ENCODE measurements at regions not wholly inside any gene's neighbourhood (a gene's known extent, or its start where the extent isn't known, plus 50 kb on each side); places are given as distances from the start of the nearest gene placed in this dataset.

DNA sequence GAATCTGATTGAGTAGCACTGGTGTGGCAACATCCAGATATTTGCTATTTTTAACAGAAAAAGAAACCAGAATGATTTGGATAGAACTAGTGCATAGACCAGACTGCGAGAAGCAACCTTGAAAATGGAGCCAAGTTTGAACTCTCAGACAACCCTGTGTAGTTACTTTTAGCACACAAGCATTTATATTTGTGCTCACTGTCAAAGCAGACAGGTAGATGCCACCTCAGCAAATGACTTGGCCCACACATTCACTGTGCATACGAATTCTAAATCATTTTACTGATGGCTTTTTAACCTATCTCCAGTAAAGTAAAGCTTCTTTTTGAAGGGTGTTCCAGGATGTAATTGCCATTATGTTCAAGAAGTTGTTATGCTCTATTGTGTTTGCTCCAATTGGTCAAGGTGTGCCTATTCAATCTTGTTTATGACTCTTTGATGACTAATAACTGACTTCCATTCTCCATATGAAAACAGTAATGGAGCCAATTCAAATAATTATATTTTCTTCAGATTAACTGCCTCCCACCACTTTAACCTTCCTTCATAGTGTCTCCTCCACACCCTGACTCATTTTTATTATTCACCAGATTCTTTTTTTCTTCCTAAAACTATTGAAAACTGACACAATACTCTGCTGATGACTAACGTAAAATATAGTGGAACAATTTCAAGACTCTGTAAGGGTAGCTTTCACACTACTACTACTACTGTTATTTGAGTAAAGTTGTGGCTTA is 138.5 kb downstream of the CCER1 start:
- Histone ChIP-seq H3K36me3 (ENCODE audit: insufficient read depth in 1 of 2, low read depth in 1 of 2) (no peaks in the 10 kb centered on the region), H3K27me3 (ENCODE audit: insufficient read depth in 3 of 3, low read length in 2 of 3) (no peaks in the 10 kb centered on the region), H3K9me3 (no peaks in the 10 kb centered on the region), H3K4me3 (no peak overlapping the region), H3K27ac (no peak overlapping the region), H3K4me1 (no peaks in the 10 kb centered on the region)
- TF ChIP-seq, protein P1, sequence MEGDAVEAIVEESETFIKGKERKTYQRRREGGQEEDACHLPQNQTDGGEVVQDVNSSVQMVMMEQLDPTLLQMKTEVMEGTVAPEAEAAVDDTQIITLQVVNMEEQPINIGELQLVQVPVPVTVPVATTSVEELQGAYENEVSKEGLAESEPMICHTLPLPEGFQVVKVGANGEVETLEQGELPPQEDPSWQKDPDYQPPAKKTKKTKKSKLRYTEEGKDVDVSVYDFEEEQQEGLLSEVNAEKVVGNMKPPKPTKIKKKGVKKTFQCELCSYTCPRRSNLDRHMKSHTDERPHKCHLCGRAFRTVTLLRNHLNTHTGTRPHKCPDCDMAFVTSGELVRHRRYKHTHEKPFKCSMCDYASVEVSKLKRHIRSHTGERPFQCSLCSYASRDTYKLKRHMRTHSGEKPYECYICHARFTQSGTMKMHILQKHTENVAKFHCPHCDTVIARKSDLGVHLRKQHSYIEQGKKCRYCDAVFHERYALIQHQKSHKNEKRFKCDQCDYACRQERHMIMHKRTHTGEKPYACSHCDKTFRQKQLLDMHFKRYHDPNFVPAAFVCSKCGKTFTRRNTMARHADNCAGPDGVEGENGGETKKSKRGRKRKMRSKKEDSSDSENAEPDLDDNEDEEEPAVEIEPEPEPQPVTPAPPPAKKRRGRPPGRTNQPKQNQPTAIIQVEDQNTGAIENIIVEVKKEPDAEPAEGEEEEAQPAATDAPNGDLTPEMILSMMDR (IDR thresholded peaks at IDR 0.05), result no peak
- intact Hi-C loops (cut with DNase I), result no loop called here
- WGBS, 3 donors, result 65 to 78% (median 68%) methylated on average over 3 of the region's 3 CpGs
- DNase-seq (no peak), ATAC-seq (no peak)

DNA sequence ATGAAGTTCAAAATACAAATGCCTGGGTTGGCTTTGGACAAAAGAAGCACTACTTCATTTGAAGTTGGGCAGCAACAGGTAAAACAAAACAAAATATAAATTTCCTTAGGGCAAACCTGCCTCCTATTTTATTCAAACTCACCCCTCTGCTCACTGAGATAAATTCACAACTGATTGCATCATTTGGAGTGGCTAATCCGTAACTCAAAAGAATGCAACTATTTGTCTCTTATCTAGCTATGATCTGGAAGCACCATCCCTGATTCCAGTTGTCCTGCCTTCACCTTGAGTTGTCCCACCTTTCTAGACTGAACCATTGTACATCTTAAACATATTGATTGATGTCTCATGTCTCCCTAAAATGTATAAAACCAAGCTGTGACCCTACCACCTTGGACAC is 145.0 kb downstream of the CCER1 start:
- no peaks in the 10 kb centered on the region for H3K9me3 ChIP-seq

DNA sequence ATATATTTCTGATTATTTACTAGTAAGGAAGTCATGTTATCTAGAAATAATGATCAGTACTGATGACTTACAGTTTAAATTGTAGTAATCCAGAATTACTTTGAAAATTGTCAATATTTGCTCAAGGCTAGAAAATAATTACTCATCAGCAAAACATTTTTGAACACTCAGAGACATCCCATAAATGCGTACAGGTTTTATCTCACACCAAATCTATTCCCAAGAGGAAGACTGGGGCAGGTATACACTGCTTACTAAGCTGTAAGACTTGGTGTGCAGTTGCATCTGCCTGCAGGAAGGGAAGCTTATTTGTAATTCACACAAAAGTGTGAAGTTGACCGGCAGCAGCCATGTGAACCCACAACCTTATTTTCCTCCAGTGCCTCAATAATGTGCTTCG is 146.4 kb downstream of the CCER1 start:
- WGBS, 3 donors, result 72 to 91% (median 84%) methylated on average over 3 of the region's 3 CpGs
- H3K4me1 ChIP-seq, result no peaks in the 10 kb centered on the region
- ATAC-seq (no peak), DNase-seq (no peak)
- intact Hi-C loops (cut with DNase I), result no loop called here
- H3K4me3 ChIP-seq, result no peak overlapping the region
- no peaks in the 10 kb centered on the region for H3K36me3 ChIP-seq (ENCODE audit: insufficient read depth in 1 of 2, low read depth in 1 of 2)
- no peaks in the 10 kb centered on the region for H3K27me3 ChIP-seq (ENCODE audit: insufficient read depth in 3 of 3, low read length in 2 of 3)
- no peak overlapping the region for H3K27ac ChIP-seq
- TF ChIP-seq, protein P1 (IDR thresholded peaks at IDR 0.05), result no peak
- H3K9me3 ChIP-seq, result no peaks in the 10 kb centered on the region

More for the DNA sequence above, 145.0 kb downstream of the CCER1 start:
- TF ChIP-seq, protein P1 (IDR thresholded peaks at IDR 0.05), result no peak
- H3K27ac ChIP-seq, result no peak overlapping the region
- no peak overlapping the region for H3K4me3 ChIP-seq
- no peak for ATAC-seq
- no peak for DNase-seq
- 71 to 86% (median 81%) methylated on average over 1 of the region's 1 CpG for WGBS, 3 donors
- no peaks in the 10 kb centered on the region for H3K36me3 ChIP-seq (ENCODE audit: insufficient read depth in 1 of 2, low read depth in 1 of 2)
- no peaks in the 10 kb centered on the region for H3K4me1 ChIP-seq
- H3K27me3 ChIP-seq (ENCODE audit: insufficient read depth in 3 of 3, low read length in 2 of 3), result no peaks in the 10 kb centered on the region
- intact Hi-C loops (cut with DNase I), result no loop called here

DNA sequence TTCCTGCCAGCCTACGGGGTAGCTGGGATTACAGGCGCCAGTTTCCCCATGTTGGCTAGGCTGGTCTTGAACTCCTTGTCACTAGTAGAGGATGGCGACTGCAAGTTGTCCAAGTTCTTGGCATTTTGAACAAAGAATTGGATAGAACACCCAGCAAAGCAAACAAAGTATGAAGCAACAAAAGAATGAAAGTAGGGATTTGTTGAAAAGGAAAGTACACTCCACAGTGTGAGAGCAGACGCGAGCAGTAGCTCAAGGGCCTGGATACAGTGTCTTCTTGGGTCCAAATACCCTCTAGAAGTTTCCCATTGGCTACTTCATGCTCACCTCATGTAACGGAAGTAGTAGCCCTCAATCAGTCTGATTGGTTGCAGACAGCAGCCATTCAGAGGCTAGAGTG is 152.2 kb downstream of the CCER1 start:
- Histone ChIP-seq H3K9me3 (no peaks in the 10 kb centered on the region), H3K36me3 (ENCODE audit: insufficient read depth in 1 of 2, low read depth in 1 of 2) (no peaks in the 10 kb centered on the region), H3K27ac (no peak overlapping the region), H3K27me3 (ENCODE audit: insufficient read depth in 3 of 3, low read length in 2 of 3) (no peaks in the 10 kb centered on the region), H3K4me1 (no peaks in the 10 kb centered on the region), H3K4me3 (no peak overlapping the region)
- intact Hi-C loops (cut with DNase I), result no loop called here
- ATAC-seq, result no peak
- no peak for DNase-seq
- WGBS, 3 donors, result 88 to 99% (median 93%) methylated on average over 6 of the region's 6 CpGs
- TF ChIP-seq, protein P1 (IDR thresholded peaks at IDR 0.05), result no peak

DNA sequence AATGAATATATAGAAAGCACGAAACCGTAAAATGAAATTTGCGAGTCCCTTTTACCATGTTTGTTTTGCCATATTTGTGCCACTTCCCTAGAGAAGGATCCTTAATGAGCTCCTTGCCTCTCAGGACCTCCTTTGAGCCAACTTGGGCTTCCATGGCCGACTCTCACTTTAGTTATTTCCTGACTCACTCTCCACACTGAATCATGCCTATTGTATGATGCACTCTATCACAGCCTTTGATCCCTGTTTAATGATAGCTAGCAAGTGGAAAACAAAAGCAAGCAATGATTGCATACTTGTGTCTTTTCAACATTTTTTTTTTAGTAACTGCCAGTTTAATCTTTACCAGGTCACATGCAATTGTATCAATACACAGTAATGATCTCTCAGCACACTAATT is 153.2 kb downstream of the CCER1 start:
- intact Hi-C loops (cut with DNase I), result no loop called here
- WGBS, 3 donors, result 84 to 86% (median 86%) methylated on average over 4 of the region's 4 CpGs
- no peak for ATAC-seq
- Histone ChIP-seq H3K27ac (no peak overlapping the region), H3K27me3 (ENCODE audit: insufficient read depth in 3 of 3, low read length in 2 of 3) (no peaks in the 10 kb centered on the region), H3K4me1 (no peaks in the 10 kb centered on the region), H3K9me3 (no peaks in the 10 kb centered on the region), H3K36me3 (ENCODE audit: insufficient read depth in 1 of 2, low read depth in 1 of 2) (no peaks in the 10 kb centered on the region), H3K4me3 (no peak overlapping the region)
- no peak for DNase-seq
- TF ChIP-seq, protein P1 (IDR thresholded peaks at IDR 0.05), result no peak

Data from psoas muscle (tissue), 7 donors.